Activated naive CD4-positive, alpha-beta T cell treated with anti-CD3 and anti-CD28 coated beads for 36 hours (primary cell): ENCODE measurements at regions not wholly inside any gene's neighbourhood (a gene's known extent, or its start where the extent isn't known, plus 50 kb on each side); places are given as distances from the start of the nearest gene placed in this dataset.

Source experiments
- CTCF ChIA-PET: fragments of 350-600 bp; sonication (Branson Sonifier 250); formaldehyde crosslinking; loops from one replicate; lab custom pipeline; 2021; ENCODE audit warnings: antibody characterized with exemption; lab: Charles Lee
- DNase-seq: peaks from one replicate; pipeline ENCODE4 v3.0.0-alpha.2; 2020
- H3K27ac Mint-ChIP-seq: one replicate; pipeline ENCODE4 v1.8.0; 2021; ENCODE audit warnings: mild to moderate bottlenecking, mixed read lengths
- H3K27me3 Mint-ChIP-seq: one replicate; pipeline ENCODE4 v1.8.0; 2021; ENCODE audit warnings: low read depth, mixed read lengths
- H3K36me3 Mint-ChIP-seq: one replicate; pipeline ENCODE4 v1.8.0; 2021; ENCODE audit warnings: low read depth, mixed read lengths
- H3K4me1 Mint-ChIP-seq: one replicate; pipeline ENCODE4 v1.8.0; 2021; ENCODE audit warnings: low read depth, mixed read lengths
- H3K4me3 Mint-ChIP-seq: one replicate; pipeline ENCODE4 v1.8.0; 2021; ENCODE audit warnings: mild to moderate bottlenecking, moderate library complexity, mixed read lengths
- H3K9me3 Mint-ChIP-seq: one replicate; pipeline ENCODE4 v1.8.0; 2021; ENCODE audit warnings: mixed read lengths
- intact Hi-C: fragments of 100-400 bp; cut with micrococcal nuclease; formaldehyde crosslinking; loops from one replicate; pipeline ENCODE4 v1.15.1; 2023

DNA sequence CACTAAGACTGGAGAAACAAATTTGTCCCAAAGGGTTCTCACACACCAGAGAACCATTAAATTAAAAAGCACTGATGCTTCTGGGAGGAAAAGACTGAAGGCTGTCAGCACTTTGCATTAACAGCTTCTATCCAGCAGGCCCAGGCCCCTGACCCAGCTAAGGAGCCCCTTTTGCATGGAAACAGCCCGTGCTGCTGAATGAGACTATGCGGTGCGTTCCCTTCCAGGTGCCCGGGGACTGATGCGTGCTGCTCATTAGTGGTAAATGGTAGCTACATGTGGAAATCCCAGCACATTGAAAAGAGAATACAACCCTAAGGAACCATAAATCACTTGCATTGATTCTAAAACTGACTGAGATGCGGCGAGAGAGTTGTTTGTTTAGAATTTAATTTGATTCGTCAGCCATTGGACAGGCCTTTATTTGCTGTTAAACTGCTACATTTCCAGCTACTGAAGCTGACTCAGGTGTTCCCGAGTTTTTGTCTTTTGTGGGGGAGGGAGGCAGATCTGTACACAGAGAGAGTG, 351.0 kb upstream of the SLC24A2 start:
- intact Hi-C loops = no loop called here
- no peaks in the 10 kb centered on the region for H3K36me3 Mint-ChIP-seq
- no peak overlapping the region for H3K27ac Mint-ChIP-seq
- CTCF ChIA-PET = interaction anchor here (1.2 kb wide), 1 partner anchor 64 kb away, joined by 4 read pairs; no protein-coding TSS in a partner anchor
- no peaks in the 10 kb centered on the region for H3K9me3 Mint-ChIP-seq
- peaks cover 3% of the 10 kb centered on the region for H3K27me3 Mint-ChIP-seq
- no peak overlapping the region for H3K4me3 Mint-ChIP-seq
- H3K4me1 Mint-ChIP-seq = peaks cover 9% of the 10 kb centered on the region
- no peak for DNase-seq

DNA sequence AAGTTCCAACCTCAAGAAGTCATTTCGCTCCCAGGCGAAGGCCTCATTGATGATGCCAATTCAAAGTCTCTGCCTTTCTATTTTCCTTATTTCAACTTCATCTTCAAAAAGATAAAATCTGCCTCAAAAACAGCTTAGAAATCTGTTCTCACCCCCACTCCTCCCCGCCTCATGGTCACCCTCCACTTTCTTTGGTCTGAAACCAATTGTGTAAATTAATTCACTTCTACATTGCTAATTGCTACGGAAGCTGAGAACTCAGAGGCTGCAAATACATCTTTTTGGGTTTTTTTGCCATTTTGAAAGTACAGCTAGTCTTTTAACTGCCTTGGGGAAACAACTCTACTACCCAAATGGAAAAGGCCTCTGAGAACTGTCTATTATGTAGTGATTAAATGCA, 350.0 kb upstream of the SLC24A2 start:
- CTCF ChIA-PET = interaction anchor here (1.1 kb wide), 1 partner anchor 192 kb away, joined by 4 read pairs; no protein-coding TSS in a partner anchor
- intact Hi-C loops = no loop called here
- Mint-ChIP-seq H3K9me3 (no peaks in the 10 kb centered on the region), H3K27me3 (peaks cover 1% of the 10 kb centered on the region), H3K4me1 (peaks cover 1% of the 10 kb centered on the region), H3K36me3 (no peaks in the 10 kb centered on the region), H3K27ac (no peak overlapping the region), H3K4me3 (no peak overlapping the region)
- no peak for DNase-seq

DNA sequence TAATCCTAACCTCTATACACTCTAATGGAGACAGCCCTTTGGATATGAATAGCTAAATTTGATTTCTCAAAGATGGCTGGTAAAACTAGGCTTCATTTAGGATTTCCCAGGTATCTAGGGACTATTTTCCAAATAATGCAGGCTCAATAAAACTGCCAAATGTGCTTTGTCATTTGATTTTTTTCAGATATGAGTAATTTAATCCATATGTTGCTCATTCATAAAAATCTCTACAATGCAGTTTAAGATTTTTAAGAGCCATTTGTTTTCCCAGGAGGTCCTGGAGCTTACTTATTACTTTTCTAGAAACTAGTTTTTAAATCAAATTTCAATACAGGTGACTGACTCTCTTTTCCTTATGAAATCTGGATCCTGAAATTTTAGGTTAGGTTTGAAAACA, 349.3 kb upstream of the SLC24A2 start:
- CTCF ChIA-PET = interaction anchor here (0.5 to 1.1 kb wide), 2 partner anchors 118 to 191 kb away, joined by 3 to 4 read pairs; no protein-coding TSS in a partner anchor
- Mint-ChIP-seq H3K4me1 (no peaks in the 10 kb centered on the region), H3K27me3 (no peaks in the 10 kb centered on the region), H3K9me3 (no peaks in the 10 kb centered on the region), H3K36me3 (no peaks in the 10 kb centered on the region), H3K4me3 (no peak overlapping the region), H3K27ac (no peak overlapping the region)
- intact Hi-C loops = no loop called here
- no peak for DNase-seq

DNA sequence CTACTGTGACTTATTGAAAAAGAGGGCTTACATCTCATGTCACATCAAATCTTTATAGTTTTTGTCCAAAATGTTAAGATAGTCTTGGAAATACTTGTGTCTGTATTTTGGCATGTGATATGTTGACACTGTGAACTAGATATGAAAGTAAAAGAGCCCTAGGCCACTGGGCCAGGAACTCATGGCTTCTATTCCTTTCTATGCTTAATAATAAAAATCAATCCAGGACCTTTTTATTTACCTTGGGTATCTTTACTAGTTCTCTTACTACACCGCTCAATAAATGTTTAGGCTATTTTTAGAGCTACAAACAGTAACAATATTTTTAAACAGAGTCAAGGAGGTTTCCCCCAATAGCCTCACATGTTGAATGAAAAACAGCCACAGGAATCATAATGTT, 348.6 kb upstream of the SLC24A2 start:
- no peak overlapping the region for H3K4me3 Mint-ChIP-seq
- no peak for DNase-seq
- CTCF ChIA-PET = interaction anchor here (0.5 kb wide), 1 partner anchor 119 kb away, joined by 3 read pairs; no protein-coding TSS in a partner anchor
- no peaks in the 10 kb centered on the region for H3K27me3 Mint-ChIP-seq
- intact Hi-C loops = no loop called here
- no peaks in the 10 kb centered on the region for H3K36me3 Mint-ChIP-seq
- H3K4me1 Mint-ChIP-seq = no peaks in the 10 kb centered on the region
- H3K27ac Mint-ChIP-seq = no peak overlapping the region
- no peaks in the 10 kb centered on the region for H3K9me3 Mint-ChIP-seq

DNA sequence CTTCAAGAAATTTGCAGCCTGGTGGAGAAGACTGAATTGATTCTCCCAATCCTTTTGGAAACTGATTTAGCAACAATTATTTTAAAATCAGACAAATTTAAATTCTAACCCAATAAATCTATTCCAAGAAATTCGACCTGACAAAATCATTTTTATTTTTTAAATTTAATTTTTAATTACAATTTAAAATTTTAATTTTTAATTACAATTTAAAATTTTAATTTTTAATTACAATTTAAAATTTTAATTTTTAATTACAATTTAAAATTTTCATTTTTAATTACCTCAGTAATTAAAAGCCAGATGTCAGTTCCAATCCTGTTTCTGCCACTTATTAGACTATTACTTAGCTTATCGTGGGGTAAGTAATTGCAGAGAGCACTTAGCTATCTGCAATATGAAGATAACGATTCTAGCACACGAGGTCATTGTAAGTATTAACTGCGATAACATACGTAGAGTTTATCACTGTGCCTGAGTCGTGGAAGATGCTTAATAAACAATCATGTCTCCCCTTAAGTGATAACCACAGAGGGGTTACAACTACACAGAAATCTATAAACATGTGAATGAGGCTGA, 346.4 kb upstream of the SLC24A2 start:
- Mint-ChIP-seq H3K36me3 (no peaks in the 10 kb centered on the region), H3K9me3 (no peaks in the 10 kb centered on the region), H3K27ac (no peak overlapping the region), H3K4me1 (peaks cover 4% of the 10 kb centered on the region), H3K27me3 (no peaks in the 10 kb centered on the region), H3K4me3 (no peak overlapping the region)
- intact Hi-C loops = no loop called here
- no peak for DNase-seq
- CTCF ChIA-PET = no interaction called here

DNA sequence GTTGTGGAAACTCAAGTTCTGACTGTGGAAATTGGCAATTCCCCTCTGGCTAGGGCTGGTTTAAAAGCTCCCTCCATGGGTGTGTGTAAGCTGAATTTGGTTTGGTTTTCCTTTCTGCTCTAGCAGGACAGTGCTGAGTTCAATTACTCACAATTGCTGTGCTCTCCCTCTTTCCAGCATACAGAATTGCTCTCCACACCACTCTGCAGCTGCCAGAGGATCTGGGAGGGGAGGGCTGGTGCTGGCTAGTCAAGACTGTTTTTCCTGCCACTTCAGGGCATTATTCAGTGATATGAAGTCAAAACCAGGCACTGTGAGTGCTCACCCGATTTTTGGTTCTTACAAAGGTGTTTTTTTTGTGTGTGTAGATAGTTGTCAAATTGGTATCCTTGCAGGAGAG, 336.9 kb upstream of the SLC24A2 start:
- no peaks in the 10 kb centered on the region for H3K27me3 Mint-ChIP-seq
- no peak overlapping the region for H3K4me3 Mint-ChIP-seq
- H3K9me3 Mint-ChIP-seq = peaks cover 1% of the 10 kb centered on the region
- peaks cover 6% of the 10 kb centered on the region for H3K4me1 Mint-ChIP-seq
- CTCF ChIA-PET = no interaction called here
- H3K36me3 Mint-ChIP-seq = no peaks in the 10 kb centered on the region
- intact Hi-C loops = no loop called here
- no peak overlapping the region for H3K27ac Mint-ChIP-seq
- DNase-seq = no peak

DNA sequence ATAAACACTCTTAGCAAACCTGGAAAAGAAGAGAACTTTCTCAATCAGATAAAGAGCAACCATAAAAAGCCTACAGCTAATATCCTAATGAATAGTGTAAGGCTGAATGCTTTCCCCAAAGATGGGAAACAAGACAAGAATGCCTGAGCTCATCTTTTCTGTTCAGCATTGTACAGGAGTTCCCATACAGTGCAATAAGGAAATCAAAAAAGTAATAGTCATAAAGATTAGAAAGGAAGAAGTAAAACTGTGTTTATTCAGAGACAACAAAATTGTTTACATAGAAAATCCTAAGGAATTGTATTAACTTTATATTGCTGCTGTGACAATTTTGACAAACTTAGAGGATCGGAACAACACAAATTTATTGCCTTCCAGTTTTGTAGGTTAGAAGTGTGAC, 330.7 kb upstream of the SLC24A2 start:
- CTCF ChIA-PET = no interaction called here
- intact Hi-C loops = no loop called here
- no peak overlapping the region for H3K4me3 Mint-ChIP-seq

DNA sequence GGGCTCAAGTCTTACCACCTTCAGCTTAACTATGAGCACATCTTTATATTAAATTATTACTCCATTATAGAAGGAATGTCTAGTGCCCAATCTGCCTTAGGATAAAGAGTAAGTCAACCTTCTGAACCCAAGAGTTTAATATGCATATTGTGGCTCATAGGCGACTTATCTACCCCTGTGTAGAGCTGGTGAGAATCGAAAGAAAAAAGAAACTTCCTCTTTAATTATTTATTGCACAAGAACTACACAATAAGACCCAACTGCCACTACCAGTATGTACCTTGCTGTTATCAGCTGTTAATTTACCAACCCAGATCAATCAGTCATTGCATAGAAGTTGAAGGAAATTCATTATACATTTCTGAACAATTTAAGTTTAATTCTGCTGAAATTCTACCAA, 329.1 kb upstream of the SLC24A2 start:
- Mint-ChIP-seq H3K9me3 (peaks cover 12% of the 10 kb centered on the region), H3K27ac (no peak overlapping the region), H3K36me3 (peaks cover 1% of the 10 kb centered on the region), H3K4me3 (no peak overlapping the region), H3K27me3 (no peaks in the 10 kb centered on the region), H3K4me1 (no peaks in the 10 kb centered on the region)
- intact Hi-C loops = no loop called here
- CTCF ChIA-PET = no interaction called here
- DNase-seq = no peak

More for the DNA sequence above, 330.7 kb upstream of the SLC24A2 start:
- Mint-ChIP-seq H3K27me3 (no peaks in the 10 kb centered on the region), H3K27ac (no peak overlapping the region), H3K36me3 (peaks cover under 1% of the 10 kb centered on the region), H3K9me3 (peaks cover 11% of the 10 kb centered on the region), H3K4me1 (no peaks in the 10 kb centered on the region)
- DNase-seq = no peak

DNA sequence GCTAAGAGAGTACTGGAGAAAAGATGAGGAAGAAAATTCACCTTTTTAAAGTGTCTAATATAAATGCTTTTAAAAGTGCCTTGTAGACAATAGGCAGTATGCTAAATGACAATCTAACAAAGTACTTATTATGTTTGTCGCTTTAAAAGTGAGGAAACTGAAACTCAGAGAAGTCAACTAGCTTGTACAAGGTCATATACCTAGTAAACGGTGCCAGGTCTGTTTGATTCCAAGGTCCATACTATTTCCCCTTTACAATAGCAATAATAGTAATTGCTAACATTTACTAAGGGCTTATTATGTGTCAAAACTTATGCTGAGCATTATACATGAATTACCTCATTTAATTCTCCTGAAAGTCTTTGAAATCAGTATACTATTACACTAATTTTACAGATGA, 328.6 kb upstream of the SLC24A2 start:
- intact Hi-C loops = no loop called here
- CTCF ChIA-PET = no interaction called here

DNA sequence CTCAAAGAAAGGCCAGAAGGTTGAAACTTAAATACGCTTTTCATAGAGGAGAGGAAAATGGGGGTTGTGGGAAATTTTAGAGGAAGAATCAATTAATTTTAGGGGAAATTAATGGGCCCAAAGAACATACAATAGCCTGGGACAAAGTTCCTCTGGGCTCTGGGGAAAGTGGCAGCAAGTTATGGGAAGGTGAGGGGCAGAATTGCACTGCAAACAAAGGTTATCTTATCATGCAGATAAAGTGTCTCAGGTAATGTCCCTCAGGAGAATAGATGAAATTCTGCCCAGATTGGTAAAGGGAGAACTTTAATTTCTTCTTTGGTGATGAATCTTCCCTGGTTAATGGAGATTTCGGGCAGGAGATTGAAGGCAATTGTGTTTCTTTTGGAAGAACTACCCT, 326.1 kb upstream of the SLC24A2 start:
- H3K27ac Mint-ChIP-seq = no peak overlapping the region
- no peaks in the 10 kb centered on the region for H3K4me1 Mint-ChIP-seq
- H3K27me3 Mint-ChIP-seq = no peaks in the 10 kb centered on the region
- intact Hi-C loops = no loop called here
- CTCF ChIA-PET = interaction anchor here (0.6 kb wide), 1 partner anchor 128 kb away, joined by 3 read pairs; no protein-coding TSS in a partner anchor
- no peak overlapping the region for H3K4me3 Mint-ChIP-seq
- peaks cover 12% of the 10 kb centered on the region for H3K9me3 Mint-ChIP-seq
- DNase-seq = no peak
- H3K36me3 Mint-ChIP-seq = peaks cover 1% of the 10 kb centered on the region

More for the DNA sequence above, 328.6 kb upstream of the SLC24A2 start:
- Mint-ChIP-seq H3K4me1 (no peaks in the 10 kb centered on the region), H3K27me3 (no peaks in the 10 kb centered on the region), H3K36me3 (peaks cover 1% of the 10 kb centered on the region), H3K27ac (no peak overlapping the region), H3K9me3 (peaks cover 12% of the 10 kb centered on the region), H3K4me3 (no peak overlapping the region)
- no peak for DNase-seq

DNA sequence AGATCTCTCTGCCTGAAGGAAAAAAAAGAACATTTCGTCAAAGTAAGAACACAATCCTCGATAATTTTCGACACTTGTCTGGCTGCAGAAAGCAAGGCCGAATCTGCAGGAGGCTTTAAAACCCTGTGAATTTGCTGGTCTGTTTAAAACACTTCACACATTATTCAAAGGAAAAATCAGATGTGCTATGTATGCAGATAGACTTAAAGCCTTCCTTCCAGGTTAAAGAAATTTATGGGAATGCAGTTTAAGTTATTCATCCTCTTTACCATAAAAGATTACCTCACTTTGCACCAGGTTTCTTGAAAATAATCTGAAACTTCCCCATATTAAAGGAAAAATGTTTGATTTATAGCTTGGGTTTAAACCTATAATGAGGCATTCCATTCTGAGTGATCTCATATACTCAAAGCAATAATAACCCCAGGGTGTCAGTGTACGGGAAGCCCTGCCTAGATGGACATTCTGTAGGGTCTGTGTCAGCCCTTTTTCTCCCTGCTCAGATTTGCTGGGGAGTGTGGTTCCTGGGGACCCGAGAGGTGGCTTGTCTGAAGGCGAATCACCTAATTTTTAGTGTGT, 323.5 kb upstream of the SLC24A2 start:
- Mint-ChIP-seq H3K27me3 (no peaks in the 10 kb centered on the region), H3K9me3 (peaks cover 12% of the 10 kb centered on the region), H3K27ac (no peak overlapping the region), H3K36me3 (peaks cover 1% of the 10 kb centered on the region), H3K4me1 (no peaks in the 10 kb centered on the region), H3K4me3 (no peak overlapping the region)
- DNase-seq = no peak
- intact Hi-C loops = loop anchor here (2.0 kb wide), 1 partner anchor 19 kb away; no protein-coding TSS in a partner anchor
- CTCF ChIA-PET = no interaction called here

DNA sequence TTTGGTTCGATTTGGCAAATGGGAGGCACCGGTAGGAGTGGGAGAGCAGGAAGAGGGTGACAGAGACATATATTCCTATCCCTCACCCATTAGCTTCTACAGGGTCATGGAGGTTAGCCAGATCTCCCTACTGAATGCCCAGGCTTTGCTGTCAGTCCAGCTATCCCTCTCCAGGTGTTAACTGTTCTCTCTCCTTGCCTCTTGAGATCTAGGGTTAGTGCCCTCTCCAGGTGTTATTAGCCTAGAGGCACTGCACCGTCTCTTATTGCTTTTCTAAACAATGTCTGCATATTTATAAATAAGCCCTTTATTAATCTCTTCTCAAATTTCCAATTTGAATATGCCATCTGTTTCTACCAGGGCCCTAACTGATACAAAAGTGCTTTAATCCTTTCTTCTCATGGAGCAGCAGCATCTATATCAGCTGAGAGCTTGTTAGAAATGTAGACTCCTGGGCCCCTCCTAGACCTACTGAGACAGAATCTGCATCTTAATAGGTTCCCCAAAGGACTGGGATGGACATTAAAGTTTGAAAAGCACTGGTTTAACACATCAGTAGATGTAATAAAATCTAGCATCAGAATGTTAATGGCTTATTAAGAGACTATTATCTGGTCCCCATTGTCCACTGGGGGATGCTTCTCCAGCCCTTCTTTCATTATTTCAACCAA, 322.5 kb upstream of the SLC24A2 start:
- H3K9me3 Mint-ChIP-seq = peaks cover 12% of the 10 kb centered on the region
- no peak overlapping the region for H3K4me3 Mint-ChIP-seq
- no peaks in the 10 kb centered on the region for H3K4me1 Mint-ChIP-seq
- H3K27me3 Mint-ChIP-seq = no peaks in the 10 kb centered on the region
- peaks cover 1% of the 10 kb centered on the region for H3K36me3 Mint-ChIP-seq
- H3K27ac Mint-ChIP-seq = no peak overlapping the region
- intact Hi-C loops = no loop called here
- no peak for DNase-seq
- CTCF ChIA-PET = no interaction called here
